ENCODE measurements at regions not wholly inside any gene's neighbourhood (a gene's known extent, or its start where the extent isn't known, plus 50 kb on each side); places are given as distances from the start of the nearest gene placed in this dataset.

- Histone ChIP-seq H3K79me2 (ENCODE audit: insufficient read depth, low read depth, low read length) (no peaks in the 10 kb centered on the region), H3K9me2 (ENCODE audit: insufficient read depth, low read length) (no peaks in the 10 kb centered on the region)
Measured at GRCh38 chr1:168379104-168379860, 98.6 kb downstream of the TBX19 start.

GRCh38 chr1:168375566-168376300, 95.1 kb downstream of the TBX19 start:
- H3K79me2 ChIP-seq (ENCODE audit: insufficient read depth, low read depth, low read length): no peaks in the 10 kb centered on the region
- H4K20me1 ChIP-seq (ENCODE audit: insufficient read depth, low read length): no peaks in the 10 kb centered on the region
- H3K4me3 ChIP-seq (ENCODE audit: low read depth, low read length, poor library complexity, severe bottlenecking): no peak overlapping the region
- no peaks in the 10 kb centered on the region for H3K9me3 ChIP-seq (ENCODE audit: low read length)
- BruUV-seq (replicated peaks): no TSS peak
- ChIA-PET POLR2A (no interaction called here), CTCF (ENCODE audit: unreplicated experiment) (no interaction called here)
- DNase-seq (ENCODE audit: low spot score): no peak
- TF ChIP-seq CTCF (conservative IDR thresholded peaks at IDR 0.05; ENCODE audit: low read length): no peak
- no peak overlapping the region for H2AFZ ChIP-seq (ENCODE audit: low read length)
- intact Hi-C loops (cut with micrococcal nuclease; ENCODE audit: unreplicated experiment): no loop called here
- no peaks in the 10 kb centered on the region for H3K9me2 ChIP-seq (ENCODE audit: insufficient read depth, low read length)
- no peaks in the 10 kb centered on the region for H3K4me1 ChIP-seq (ENCODE audit: insufficient read depth, low read length, poor library complexity, severe bottlenecking)
- no peak overlapping the region for H3K27ac ChIP-seq (ENCODE audit: low read depth, low read length, poor library complexity, severe bottlenecking)
- no peaks in the 10 kb centered on the region for H3K36me3 ChIP-seq (ENCODE audit: insufficient read depth, low read length)
- no peak overlapping the region for H3K4me2 ChIP-seq (ENCODE audit: low read length)

More at GRCh38 chr1:168379104-168379860, 98.6 kb downstream of the TBX19 start:
- Histone ChIP-seq H3K27ac (ENCODE audit: low read depth, low read length, poor library complexity, severe bottlenecking) (no peak overlapping the region), H4K20me1 (ENCODE audit: insufficient read depth, low read length) (no peaks in the 10 kb centered on the region), H3K36me3 (ENCODE audit: insufficient read depth, low read length) (no peaks in the 10 kb centered on the region), H3K4me1 (ENCODE audit: insufficient read depth, low read length, poor library complexity, severe bottlenecking) (no peaks in the 10 kb centered on the region), H3K4me3 (ENCODE audit: low read depth, low read length, poor library complexity, severe bottlenecking) (no peak overlapping the region), H3K9me3 (ENCODE audit: low read length) (no peaks in the 10 kb centered on the region), H2AFZ (ENCODE audit: low read length) (no peak overlapping the region), H3K4me2 (ENCODE audit: low read length) (no peak overlapping the region)
- intact Hi-C loops (cut with micrococcal nuclease; ENCODE audit: unreplicated experiment): no loop called here
- no TSS peak for BruUV-seq (replicated peaks)
- CTCF ChIA-PET (ENCODE audit: unreplicated experiment): no interaction called here
- POLR2A ChIA-PET: no interaction called here
- no peak for DNase-seq (ENCODE audit: low spot score)
- TF ChIP-seq EZH2phosphoT487 (IDR thresholded peaks at IDR 0.05; ENCODE audit: borderline replicate concordance, low read depth, low read length): no peak
- TF ChIP-seq CTCF (conservative IDR thresholded peaks at IDR 0.05; ENCODE audit: low read length): no peak

- no peak overlapping the region for H3K4me2 ChIP-seq (ENCODE audit: low read length)
- H3K4me3 ChIP-seq (ENCODE audit: low read depth, low read length, poor library complexity, severe bottlenecking): no peak overlapping the region
- TF ChIP-seq CTCF (conservative IDR thresholded peaks at IDR 0.05; ENCODE audit: low read length) (no peak), EZH2phosphoT487 (IDR thresholded peaks at IDR 0.05; ENCODE audit: borderline replicate concordance, low read depth, low read length) (no peak)
- no peaks in the 10 kb centered on the region for H3K9me2 ChIP-seq (ENCODE audit: insufficient read depth, low read length)
- no peaks in the 10 kb centered on the region for H3K79me2 ChIP-seq (ENCODE audit: insufficient read depth, low read depth, low read length)
- ChIA-PET POLR2A (no interaction called here), CTCF (ENCODE audit: unreplicated experiment) (no interaction called here)
- no TSS peak for BruUV-seq (replicated peaks)
- no peaks in the 10 kb centered on the region for H4K20me1 ChIP-seq (ENCODE audit: insufficient read depth, low read length)
- H2AFZ ChIP-seq (ENCODE audit: low read length): no peak overlapping the region
- intact Hi-C loops (cut with micrococcal nuclease; ENCODE audit: unreplicated experiment): no loop called here
- H3K4me1 ChIP-seq (ENCODE audit: insufficient read depth, low read length, poor library complexity, severe bottlenecking): no peaks in the 10 kb centered on the region
- no peak overlapping the region for H3K27ac ChIP-seq (ENCODE audit: low read depth, low read length, poor library complexity, severe bottlenecking)
- no peaks in the 10 kb centered on the region for H3K36me3 ChIP-seq (ENCODE audit: insufficient read depth, low read length)
- no peaks in the 10 kb centered on the region for H3K9me3 ChIP-seq (ENCODE audit: low read length)
- no peak for DNase-seq (ENCODE audit: low spot score)
Measured at GRCh38 chr1:168374566-168374965, 93.9 kb downstream of the TBX19 start.

Measured in OCI-LY7 (cell line).